ENCODE measurements at regions not wholly inside any gene's neighbourhood (a gene's known extent, or its start where the extent isn't known, plus 50 kb on each side); places are given as distances from the start of the nearest gene placed in this dataset.

GRCh38 chr11:129324533-129325175 lies 51.0 kb upstream of the BARX2 start:
- no peak for DNase-seq

- DNase-seq: no peak
Observed at GRCh38 chr11:129323896-129324502, 51.6 kb upstream of the BARX2 start.

GRCh38 chr11:129322941-129323340 lies 52.7 kb upstream of the BARX2 start:
- no peak for DNase-seq

GRCh38 chr11:129321076-129321475 lies 54.6 kb upstream of the BARX2 start:
- DNase-seq: no peak

- no peak for DNase-seq
Observed at GRCh38 chr11:129320494-129320893, 55.2 kb upstream of the BARX2 start.

- no peak for DNase-seq
Observed at GRCh38 chr11:129319751-129320150, 55.9 kb upstream of the BARX2 start.

- DNase-seq: no peak
Observed at GRCh38 chr11:129319201-129319600, 56.4 kb upstream of the BARX2 start.

- no peak for DNase-seq
Observed at GRCh38 chr11:129317571-129317970, 58.1 kb upstream of the BARX2 start.

GRCh38 chr11:129316781-129317180 lies 58.9 kb upstream of the BARX2 start:
- no peak for DNase-seq

GRCh38 chr11:129315781-129316579 lies 59.7 kb upstream of the BARX2 start:
- no peak for DNase-seq

- DNase-seq: no peak
Observed at GRCh38 chr11:129314371-129314770, 61.3 kb upstream of the BARX2 start.

- DNase-seq: no peak
Observed at GRCh38 chr11:129313541-129314297, 61.9 kb upstream of the BARX2 start.

- no peak for DNase-seq
Observed at GRCh38 chr11:129312730-129313503, 62.7 kb upstream of the BARX2 start.

GRCh38 chr11:129308241-129308865 lies 67.3 kb upstream of the BARX2 start:
- no peak for DNase-seq

GRCh38 chr11:129307162-129307561 lies 68.5 kb upstream of the BARX2 start:
- DNase-seq: no peak

GRCh38 chr11:129302386-129303101 lies 73.1 kb upstream of the BARX2 start:
- no peak for DNase-seq

GRCh38 chr11:129300099-129300498 lies 75.5 kb upstream of the BARX2 start:
- DNase-seq: no peak

GRCh38 chr11:129298988-129299387 lies 76.7 kb upstream of the BARX2 start:
- DNase-seq: no peak

- DNase-seq: no peak
Observed at GRCh38 chr11:129295746-129296145, 79.9 kb upstream of the BARX2 start.

GRCh38 chr11:129292771-129293170 lies 82.9 kb upstream of the BARX2 start:
- no peak for DNase-seq

- DNase-seq: no peak
Observed at GRCh38 chr11:129292092-129292491, 83.6 kb upstream of the BARX2 start.
